Left hindlimb (tissue), 1 donor: ENCODE measurements at regions not wholly inside any gene's neighbourhood (a gene's known extent, or its start where the extent isn't known, plus 50 kb on each side); places are given as distances from the start of the nearest gene placed in this dataset.
A peak's percentile ranks its signal among the peaks of the same experiment; 100 is the strongest.

Experiments
- DNase-seq: peaks from one replicate; pipeline ENCODE4 v3.0.0-alpha.2; 2018

DNA sequence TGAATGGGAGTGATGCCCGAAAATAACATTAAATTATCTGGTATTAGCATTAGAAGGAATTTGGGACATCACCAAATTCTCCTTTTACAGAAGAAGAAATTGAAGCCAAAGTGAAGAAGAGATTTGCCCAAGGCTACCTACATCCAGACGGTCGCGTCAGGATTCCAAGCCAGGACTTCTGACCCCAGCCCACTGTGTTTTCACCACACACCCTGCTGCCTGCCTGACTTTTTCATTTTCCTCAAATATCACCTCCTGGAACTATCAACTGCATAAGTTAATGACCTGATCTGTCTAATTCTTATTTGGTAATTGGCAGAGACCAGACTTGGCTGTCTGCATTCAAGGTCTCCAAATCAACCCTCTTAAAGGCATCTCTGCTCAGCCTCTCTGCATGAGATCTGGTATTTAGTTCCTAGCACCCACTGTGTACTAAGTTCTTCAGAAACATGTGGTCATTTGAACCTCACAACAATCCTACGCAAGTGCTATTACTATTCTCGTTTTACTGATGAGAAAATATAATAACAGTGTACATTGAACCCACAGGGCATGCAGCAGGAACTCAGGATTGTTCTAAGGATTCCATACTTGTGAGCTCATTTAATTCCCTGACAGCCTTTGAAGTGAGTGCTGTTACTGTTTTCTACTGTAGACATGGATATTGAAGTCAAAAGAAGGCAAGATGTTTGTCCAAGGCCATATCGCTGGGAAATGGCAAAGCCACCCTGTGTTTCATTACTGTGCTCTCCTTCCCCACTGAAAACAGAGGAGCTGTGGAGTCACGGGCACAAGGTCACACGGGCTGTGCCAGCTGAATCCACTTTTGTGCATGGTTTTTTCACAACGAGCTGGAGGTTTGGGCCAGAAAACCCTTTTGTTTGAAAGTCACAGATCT is 195.2 kb upstream of the C1QTNF7 start:
- peak; percentile 42 for DNase-seq

DNA sequence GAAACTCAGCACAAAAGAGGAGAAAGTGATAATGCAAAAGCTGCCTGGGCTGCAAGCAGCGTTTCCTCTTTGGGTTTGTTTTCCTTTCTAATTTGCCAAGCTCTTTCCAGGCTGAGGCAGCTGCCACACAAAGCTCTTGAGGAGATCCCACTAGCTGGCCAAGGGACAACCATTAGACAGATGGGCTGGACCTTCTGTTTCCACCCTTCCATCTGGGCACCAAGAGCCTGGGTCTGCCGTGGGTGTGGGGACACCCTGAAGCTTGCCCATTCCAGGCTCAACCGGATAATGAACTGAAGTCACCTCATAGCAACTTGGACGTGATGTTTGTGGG is 194.6 kb upstream of the C1QTNF7 start:
- peak; percentile 73 for DNase-seq

DNA sequence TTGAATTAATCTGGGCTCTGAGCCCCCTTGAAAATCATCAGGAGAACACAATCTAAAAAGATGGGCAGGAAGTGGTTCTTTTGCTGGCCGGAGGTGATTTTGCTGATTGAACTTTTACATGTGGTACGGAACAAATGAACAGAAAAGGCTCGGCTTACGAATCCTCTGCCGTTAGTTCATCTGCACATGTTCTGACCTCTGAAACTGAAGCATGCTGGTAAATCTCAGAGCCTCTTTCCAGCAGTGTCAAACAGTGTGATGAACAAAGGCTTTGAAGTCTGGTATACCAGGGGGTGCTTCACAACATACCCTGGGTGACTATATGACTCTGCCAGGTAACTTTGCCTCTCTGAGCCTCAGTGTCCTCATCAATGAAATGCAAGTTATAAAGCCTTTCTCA is 194.2 kb upstream of the C1QTNF7 start:
- no peak for DNase-seq

DNA sequence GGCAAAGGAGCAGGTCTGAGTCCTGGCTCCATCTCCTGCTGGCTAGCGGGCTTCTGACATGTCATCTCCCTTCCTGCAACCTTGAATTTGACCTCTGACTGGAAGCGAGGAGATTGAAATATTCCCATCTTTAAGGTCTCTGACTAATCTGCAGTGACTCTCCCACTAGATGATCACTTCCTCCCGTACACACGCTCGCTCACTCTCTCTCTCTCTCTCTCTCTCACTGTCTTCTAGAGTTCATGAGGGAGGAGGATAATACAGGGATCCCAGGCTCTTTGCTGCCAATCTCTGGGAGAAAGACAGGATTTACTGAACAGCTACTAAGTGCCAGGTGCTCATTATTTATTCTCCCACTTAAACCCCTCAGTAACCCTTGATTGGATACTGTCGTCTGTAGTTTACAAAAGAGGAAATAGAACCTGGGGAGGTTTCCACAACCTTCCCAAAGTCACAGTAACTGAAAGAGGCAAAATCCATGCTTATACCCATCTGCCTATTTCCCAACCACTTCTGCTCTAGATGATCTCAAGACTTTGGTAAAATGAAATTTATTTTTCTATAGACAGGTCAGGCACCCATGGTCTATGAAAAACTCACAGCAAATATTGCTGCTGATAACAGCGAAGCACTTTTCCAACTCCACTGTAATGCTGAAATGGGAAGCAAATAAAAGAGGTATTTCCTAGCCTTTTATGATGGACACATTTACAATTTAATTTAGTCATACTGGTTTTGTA is 193.5 kb upstream of the C1QTNF7 start:
- no peak for DNase-seq

DNA sequence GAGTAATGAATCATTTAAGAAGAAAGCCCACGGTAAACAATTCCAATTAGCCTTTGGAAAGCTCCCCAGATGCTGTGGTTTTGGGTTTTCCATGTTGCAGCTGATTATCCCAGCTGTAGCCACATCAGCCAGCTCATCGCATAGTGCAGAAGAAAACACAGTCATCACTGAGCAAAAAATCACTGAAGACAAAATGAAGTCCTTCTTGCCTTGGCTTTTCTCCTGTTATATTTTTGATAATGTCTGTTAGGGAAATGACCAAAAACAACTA is 193.0 kb upstream of the C1QTNF7 start:
- DNase-seq, result peak; percentile 58

GRCh38 chr4:15235135-15235534 is 192.7 kb upstream of the C1QTNF7 start:
- DNase-seq, result no peak

- DNase-seq, result no peak
Observed at GRCh38 chr4:15237648-15238230, 190.1 kb upstream of the C1QTNF7 start.

- DNase-seq, result no peak
Observed at GRCh38 chr4:15238720-15239119, 189.1 kb upstream of the C1QTNF7 start.

DNA sequence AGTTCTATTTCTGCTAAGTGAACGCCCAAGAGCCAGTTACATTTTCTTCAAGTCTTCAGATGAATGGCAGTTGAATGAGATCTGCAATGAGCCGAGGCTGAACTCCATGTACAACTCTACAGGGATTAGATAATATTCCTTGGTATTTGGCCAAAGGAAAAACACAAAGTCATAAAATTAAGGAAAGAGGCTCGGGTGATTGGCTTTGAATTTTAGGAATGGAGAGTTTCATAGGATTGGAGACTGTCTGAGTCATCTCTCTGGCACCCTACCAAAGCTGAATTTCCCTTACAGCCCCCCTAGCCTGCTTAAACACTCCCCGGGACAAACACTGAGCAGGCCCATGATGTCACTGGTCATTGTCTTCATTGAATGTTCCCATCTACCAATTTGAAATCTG is 188.0 kb upstream of the C1QTNF7 start:
- DNase-seq, result no peak

- no peak for DNase-seq
Observed at GRCh38 chr4:15240764-15241163, 187.1 kb upstream of the C1QTNF7 start.

DNA sequence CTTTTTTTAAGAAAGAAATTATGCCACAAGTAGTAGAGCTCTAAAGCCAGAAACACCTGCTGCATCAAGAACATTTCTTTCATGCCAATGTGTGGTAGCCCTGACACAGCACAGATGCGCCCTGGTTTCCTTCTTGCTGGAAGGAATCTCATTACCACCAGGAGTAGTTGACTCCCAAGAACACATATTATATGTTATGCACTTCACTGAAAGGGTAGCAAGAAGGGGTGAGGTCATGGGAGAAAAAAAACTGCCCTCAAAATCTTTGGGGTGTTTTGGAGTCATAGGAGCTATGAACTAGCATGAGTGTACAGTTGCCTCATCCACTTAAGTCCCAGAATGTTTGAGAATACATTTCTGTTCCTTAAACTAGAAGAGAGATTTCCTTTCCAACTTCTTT is 185.8 kb upstream of the C1QTNF7 start:
- no peak for DNase-seq

DNA sequence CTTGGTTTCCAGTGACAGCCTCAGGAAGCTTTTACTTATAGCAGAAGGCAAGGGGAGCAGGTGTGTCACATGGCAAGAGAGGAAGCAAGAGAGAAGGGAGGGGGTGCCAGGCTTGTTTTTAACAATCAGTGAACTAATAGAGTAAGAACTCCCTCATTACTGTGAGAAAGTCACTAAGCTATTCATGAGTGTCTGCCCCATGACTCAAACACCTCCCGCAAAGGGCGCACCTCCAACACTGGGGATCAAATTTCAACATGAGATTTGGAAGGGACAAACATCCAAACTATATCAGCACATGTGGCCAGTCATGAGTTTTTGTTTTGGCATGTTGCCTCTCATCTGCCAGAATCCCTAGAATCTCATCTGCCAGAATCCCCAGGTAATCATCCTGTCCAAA is 183.5 kb upstream of the C1QTNF7 start:
- DNase-seq, result no peak

GRCh38 chr4:15245006-15245530 is 182.8 kb upstream of the C1QTNF7 start:
- no peak for DNase-seq

- peak; percentile 49 for DNase-seq
Observed at GRCh38 chr4:15250021-15250441, 177.8 kb upstream of the C1QTNF7 start.

- DNase-seq, result no peak
Observed at GRCh38 chr4:15253349-15253748, 174.5 kb upstream of the C1QTNF7 start.

DNA sequence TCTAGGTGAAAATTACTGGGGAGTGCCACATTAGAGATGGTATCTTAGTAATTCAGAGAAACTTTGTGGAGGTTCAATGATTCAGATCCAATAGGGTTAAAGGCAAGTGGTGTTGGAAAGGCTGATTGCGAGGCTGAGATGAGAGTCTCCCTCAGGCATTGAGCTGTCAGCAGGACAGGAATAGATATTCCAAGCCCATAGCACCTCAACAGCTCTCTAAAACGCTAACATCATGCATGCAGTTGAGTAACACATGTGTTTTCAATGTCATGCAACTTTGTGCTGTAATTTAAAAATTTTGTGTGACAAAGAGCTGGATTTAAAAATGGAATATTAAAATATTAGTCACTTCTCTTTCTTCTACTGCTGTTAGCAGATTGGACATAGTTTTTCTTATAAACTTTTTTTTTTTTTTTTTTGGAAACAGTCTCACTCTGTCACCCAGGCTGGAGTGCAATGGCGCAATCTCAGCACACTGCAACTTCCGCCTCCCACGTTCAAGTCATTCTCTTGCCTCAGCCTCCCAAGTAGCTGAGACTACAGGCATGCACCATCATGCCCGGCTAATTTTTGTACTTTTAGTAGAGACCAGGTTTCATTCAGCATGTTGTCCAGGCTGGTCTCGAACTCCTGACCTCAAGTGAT is 173.5 kb upstream of the C1QTNF7 start:
- DNase-seq, result no peak

DNA sequence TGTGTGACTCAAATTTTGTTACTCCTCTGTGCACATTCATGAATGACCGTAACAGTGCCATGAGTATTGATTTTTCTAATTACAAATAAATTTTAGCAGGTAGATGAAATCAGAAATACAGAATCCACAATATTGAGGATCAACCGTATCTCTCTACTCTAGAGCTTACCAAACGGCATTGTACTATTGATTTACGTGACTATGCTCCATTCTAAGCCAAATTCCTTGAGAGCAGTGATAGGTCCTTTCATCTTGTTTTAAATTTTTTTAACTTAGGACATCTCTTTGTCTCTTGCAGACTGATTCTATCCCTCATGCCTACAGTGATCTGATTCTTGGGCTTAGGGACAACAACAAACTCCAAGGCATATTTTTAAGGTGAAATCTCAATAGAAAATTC is 172.3 kb upstream of the C1QTNF7 start:
- no peak for DNase-seq

GRCh38 chr4:15260758-15261157 is 167.1 kb upstream of the C1QTNF7 start:
- DNase-seq, result no peak

DNA sequence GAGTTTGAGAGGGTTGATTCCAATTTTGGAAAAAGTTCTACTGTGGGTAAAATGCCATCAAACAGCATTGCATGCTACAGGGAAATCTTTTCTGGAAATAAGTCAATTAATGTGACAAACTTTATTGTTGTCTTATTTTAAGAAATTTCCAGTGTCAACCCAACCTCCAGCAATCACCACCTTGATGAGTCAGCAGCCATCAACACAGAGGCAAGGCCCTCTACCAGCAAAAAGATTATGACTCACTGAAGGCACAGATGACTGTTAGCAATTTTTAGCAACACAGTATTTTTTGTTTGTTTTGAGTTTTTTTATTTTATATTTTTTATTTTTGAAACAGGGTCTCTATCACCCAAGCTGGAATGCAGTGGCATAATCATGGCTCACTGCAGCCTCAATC is 165.4 kb upstream of the C1QTNF7 start:
- no peak for DNase-seq

- DNase-seq, result no peak
Observed at GRCh38 chr4:15270201-15270600, 157.6 kb upstream of the C1QTNF7 start.

DNA sequence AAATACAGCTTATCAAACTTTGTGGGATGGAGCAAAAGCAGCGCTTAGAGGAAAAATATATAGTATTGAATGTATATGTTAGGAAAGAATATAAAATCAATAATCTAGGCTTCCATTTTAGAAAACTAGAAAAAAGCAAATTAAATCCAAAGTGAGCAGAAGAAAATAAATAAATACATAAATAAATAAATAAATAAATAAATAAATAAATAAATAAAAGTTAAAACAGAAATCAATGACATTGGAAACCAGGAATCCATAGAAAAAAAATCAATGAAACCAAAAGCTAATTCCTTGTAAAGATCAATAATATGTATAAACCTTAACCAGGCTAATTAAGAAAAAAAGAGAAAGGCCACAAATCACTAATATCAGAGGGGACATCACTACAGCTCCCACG is 141.8 kb upstream of the C1QTNF7 start:
- DNase-seq, result no peak

- no peak for DNase-seq
Observed at GRCh38 chr4:15291122-15291521, 136.7 kb upstream of the C1QTNF7 start.

DNA sequence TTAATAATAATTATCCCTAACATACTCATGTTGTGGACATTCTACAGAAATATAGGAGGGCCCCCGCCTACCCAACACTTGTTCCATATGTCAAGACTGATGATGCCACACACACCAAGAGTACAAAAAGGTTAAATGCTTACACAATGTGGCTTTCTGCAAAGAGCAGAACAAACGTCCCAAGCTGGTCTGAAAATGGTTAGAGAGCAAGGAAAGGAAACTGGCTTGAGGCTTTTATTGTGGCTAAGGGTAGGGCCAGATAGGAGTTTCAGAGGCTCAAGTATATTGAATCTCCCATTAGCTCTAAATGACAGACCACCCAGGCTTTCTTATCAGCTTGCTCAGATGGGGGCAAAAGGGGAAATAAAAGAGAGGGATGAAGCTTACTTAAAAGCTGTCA is 134.1 kb upstream of the C1QTNF7 start:
- no peak for DNase-seq

DNA sequence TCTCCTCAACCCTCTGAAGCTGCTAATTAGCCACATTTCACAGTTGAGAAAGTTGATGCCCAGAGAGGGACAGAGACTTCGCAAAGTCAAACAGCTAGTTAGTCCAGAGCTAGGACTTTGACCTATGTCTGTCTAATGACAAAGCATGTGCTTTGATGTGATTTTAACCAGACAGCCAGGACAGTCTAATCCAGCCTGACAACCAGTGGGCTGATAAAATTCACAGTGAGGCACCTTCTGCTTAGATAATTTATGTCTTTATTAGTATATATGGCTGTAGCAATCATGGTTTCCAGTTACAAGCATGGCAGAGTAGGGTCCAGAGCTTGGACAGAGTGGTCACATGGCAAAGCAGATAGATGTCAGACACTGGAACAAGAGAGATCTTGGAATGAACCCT is 133.6 kb upstream of the C1QTNF7 start:
- no peak for DNase-seq
